SK-N-SH treated with all-trans-retinoic acid at 6 μM for 48 hours (cell line): ENCODE measurements at regions not wholly inside any gene's neighbourhood (a gene's known extent, or its start where the extent isn't known, plus 50 kb on each side); places are given as distances from the start of the nearest gene placed in this dataset.

ENCODE experiments used
- BACH2 ChIP-seq: fragments of 250-450 bp; sonication (Bioruptor Pico); IDR thresholded peaks from 2 replicates; pipeline ENCODE4 v1.9.0; 2021; ENCODE audit warnings: mild to moderate bottlenecking, borderline replicate concordance
- CREB5 ChIP-seq: fragments of 250-450 bp; sonication (Bioruptor Pico); IDR thresholded peaks from 2 replicates; pipeline ENCODE4 v1.5.1; 2020; ENCODE audit warnings: low read depth, mild to moderate bottlenecking, moderate library complexity
- ESRRG ChIP-seq: fragments of 250-450 bp; sonication (Bioruptor Pico); IDR thresholded peaks from 2 replicates; pipeline ENCODE4 v1.6.1; 2021; ENCODE audit warnings: mild to moderate bottlenecking
- PPARA ChIP-seq: fragments of 250-450 bp; sonication (Bioruptor Pico); IDR thresholded peaks from 2 replicates; pipeline ENCODE4 v1.5.0; 2020; ENCODE audit warnings: mild to moderate bottlenecking, borderline replicate concordance
- RARB ChIP-seq: fragments of 250-450 bp; sonication (Bioruptor Pico); IDR thresholded peaks from 2 replicates; pipeline ENCODE4 v1.8.0; 2021; ENCODE audit warnings: mild to moderate bottlenecking, moderate library complexity
- ZNF70 ChIP-seq: fragments of 450-650 bp; formaldehyde crosslinking; IDR thresholded peaks from 2 replicates; pipeline ENCODE4 v1.5.0; 2020; ENCODE audit warnings: mild to moderate bottlenecking, moderate library complexity
- TF ChIP-seq, protein P1 (sequence below): fragments of 250-450 bp; sonication (Bioruptor Pico); IDR thresholded peaks from 2 replicates; pipeline ENCODE4 v1.8.0; 2020; ENCODE audit warnings: mild to moderate bottlenecking, moderate library complexity, borderline replicate concordance

DNA sequence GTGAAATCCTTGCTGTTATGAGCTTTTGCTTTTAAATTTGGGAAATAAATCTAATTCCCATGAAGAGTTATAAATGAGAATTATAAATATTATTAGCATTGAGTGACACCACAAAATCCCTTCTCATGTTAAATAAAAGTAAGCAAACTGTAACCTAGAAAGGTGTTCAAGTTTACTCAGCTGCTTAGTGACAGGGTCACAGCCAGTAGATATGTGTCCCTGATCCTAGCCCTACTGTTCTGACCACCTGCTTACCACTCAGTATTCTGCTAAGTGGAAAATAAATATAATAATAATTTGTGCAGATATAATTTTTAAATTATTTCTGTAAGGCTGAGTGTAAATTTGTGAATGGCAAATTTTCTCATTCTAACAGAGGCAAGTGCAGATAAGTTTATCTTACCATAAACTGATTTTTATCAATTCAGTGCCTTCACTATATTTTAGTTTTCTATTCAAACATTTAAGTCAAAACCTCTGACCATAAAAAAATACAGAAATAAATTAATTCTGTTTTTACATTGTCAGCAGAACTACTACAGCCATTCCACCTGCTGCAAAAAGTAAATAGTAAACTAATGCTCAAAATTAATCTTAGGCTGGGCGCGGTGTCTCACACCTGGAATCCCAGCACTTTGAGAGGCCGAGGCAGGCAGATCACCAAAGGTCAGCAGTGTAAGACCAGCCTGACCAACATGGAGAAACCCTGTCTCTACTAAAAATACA lies 118.2 kb downstream of the TENT5A start:
- TF ChIP-seq BACH2 (CRISPR knock-in tag), result no peak
- TF ChIP-seq PPARA (CRISPR knock-in tag), result no peak
- no peak for TF ChIP-seq ESRRG (CRISPR knock-in tag)
- no peak for TF ChIP-seq RARB (CRISPR knock-in tag)
- no peak for TF ChIP-seq ZNF70 (CRISPR knock-in tag)
- TF ChIP-seq, protein P1, sequence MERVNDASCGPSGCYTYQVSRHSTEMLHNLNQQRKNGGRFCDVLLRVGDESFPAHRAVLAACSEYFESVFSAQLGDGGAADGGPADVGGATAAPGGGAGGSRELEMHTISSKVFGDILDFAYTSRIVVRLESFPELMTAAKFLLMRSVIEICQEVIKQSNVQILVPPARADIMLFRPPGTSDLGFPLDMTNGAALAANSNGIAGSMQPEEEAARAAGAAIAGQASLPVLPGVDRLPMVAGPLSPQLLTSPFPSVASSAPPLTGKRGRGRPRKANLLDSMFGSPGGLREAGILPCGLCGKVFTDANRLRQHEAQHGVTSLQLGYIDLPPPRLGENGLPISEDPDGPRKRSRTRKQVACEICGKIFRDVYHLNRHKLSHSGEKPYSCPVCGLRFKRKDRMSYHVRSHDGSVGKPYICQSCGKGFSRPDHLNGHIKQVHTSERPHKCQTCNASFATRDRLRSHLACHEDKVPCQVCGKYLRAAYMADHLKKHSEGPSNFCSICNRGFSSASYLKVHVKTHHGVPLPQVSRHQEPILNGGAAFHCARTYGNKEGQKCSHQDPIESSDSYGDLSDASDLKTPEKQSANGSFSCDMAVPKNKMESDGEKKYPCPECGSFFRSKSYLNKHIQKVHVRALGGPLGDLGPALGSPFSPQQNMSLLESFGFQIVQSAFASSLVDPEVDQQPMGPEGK, result no peak
- TF ChIP-seq CREB5 (CRISPR knock-in tag), result no peak
